Mesendoderm (in vitro differentiated cells): ENCODE measurements at regions not wholly inside any gene's neighbourhood (a gene's known extent, or its start where the extent isn't known, plus 50 kb on each side); places are given as distances from the start of the nearest gene placed in this dataset.

Source experiments
- DNase-seq: peaks from one replicate; pipeline ENCODE4 v3.0.0; 2013
- H2AK5ac ChIP-seq: 2 replicates; pipeline ENCODE4 v1.6.1; 2013; ENCODE audit warnings: low read length, inconsistent platforms
- H2BK120ac ChIP-seq: 2 replicates; pipeline ENCODE4 v1.6.1; 2013; ENCODE audit warnings: low read depth, mild to moderate bottlenecking, low read length, moderate library complexity, mixed read lengths
- H2BK15ac ChIP-seq: replicated peaks from 2 replicates; pipeline ENCODE4 v1.6.1; 2013; ENCODE audit warnings: low read depth, mild to moderate bottlenecking, moderate library complexity
- H2BK5ac ChIP-seq: 2 replicates; pipeline ENCODE4 v1.6.1; 2013; ENCODE audit warnings: low read length, inconsistent platforms
- H3K18ac ChIP-seq: 2 replicates; pipeline ENCODE4 v1.6.1; 2013; ENCODE audit warnings: mild to moderate bottlenecking, low read length, mixed read lengths
- H3K23ac ChIP-seq: one replicate; pipeline ENCODE4 v1.6.1; 2013; ENCODE audit warnings: low read length
- H3K27ac ChIP-seq: 2 replicates; pipeline ENCODE4 v1.5.1; 2013; ENCODE audit warnings: low read depth, mild to moderate bottlenecking, inconsistent platforms, low read length, moderate library complexity
- H3K27me3 ChIP-seq: 2 replicates; pipeline ENCODE4 v1.6.1; 2013; ENCODE audit warnings: low read length, control low read depth, mild to moderate bottlenecking, inconsistent platforms; ENCODE audit not compliant: insufficient read depth, poor library complexity
- H3K36me3 ChIP-seq: 2 replicates; pipeline ENCODE4 v1.6.1; 2013; ENCODE audit warnings: low read length, inconsistent platforms; ENCODE audit not compliant: control insufficient read depth, insufficient read depth
- H3K4ac ChIP-seq: one replicate; pipeline ENCODE4 v1.6.1; 2013; ENCODE audit warnings: low read depth, mild to moderate bottlenecking, low read length, moderate library complexity
- H3K4me1 ChIP-seq: 2 replicates; pipeline ENCODE4 v1.6.1; 2013; ENCODE audit warnings: low read depth, low read length, inconsistent platforms; ENCODE audit not compliant: control insufficient read depth
- H3K4me2 ChIP-seq: 2 replicates; pipeline ENCODE4 v1.6.1; 2013; ENCODE audit warnings: low read length
- H3K4me3 ChIP-seq: 2 replicates; pipeline ENCODE4 v1.5.1; 2013; ENCODE audit warnings: mild to moderate bottlenecking, low read length
- H3K56ac ChIP-seq: one replicate; pipeline ENCODE4 v1.6.1; 2013; ENCODE audit warnings: low read length
- H3K79me1 ChIP-seq: 2 replicates; pipeline ENCODE4 v1.6.1; 2013; ENCODE audit warnings: low read length, inconsistent platforms
- H3K79me2 ChIP-seq: 2 replicates; pipeline ENCODE4 v1.6.1; 2013; ENCODE audit warnings: mild to moderate bottlenecking, low read length; ENCODE audit not compliant: control insufficient read depth, insufficient read depth
- H3K9ac ChIP-seq: 2 replicates; pipeline ENCODE4 v1.6.1; 2013; ENCODE audit warnings: low read length, inconsistent platforms
- H4K5ac ChIP-seq: one replicate; pipeline ENCODE4 v1.6.1; 2013; ENCODE audit warnings: low read length
- H4K8ac ChIP-seq: one replicate; pipeline ENCODE4 v1.6.1; 2013; ENCODE audit warnings: low read depth, mild to moderate bottlenecking, control low read depth, low read length, moderate library complexity
- WGBS: extraction: QIAGEN DNeasy Blood & Tissue Kit; methylation state at CpG from one replicate; pipeline ENCODE4 v1.1.7; 2013; ENCODE audit warnings: low lambda C conversion rate, missing lambda C conversion rate; ENCODE audit not compliant: insufficient coverage; ENCODE audit errors: extremely low coverage; 5-methylcytosine and 5-hydroxymethylcytosine counted together

DNA sequence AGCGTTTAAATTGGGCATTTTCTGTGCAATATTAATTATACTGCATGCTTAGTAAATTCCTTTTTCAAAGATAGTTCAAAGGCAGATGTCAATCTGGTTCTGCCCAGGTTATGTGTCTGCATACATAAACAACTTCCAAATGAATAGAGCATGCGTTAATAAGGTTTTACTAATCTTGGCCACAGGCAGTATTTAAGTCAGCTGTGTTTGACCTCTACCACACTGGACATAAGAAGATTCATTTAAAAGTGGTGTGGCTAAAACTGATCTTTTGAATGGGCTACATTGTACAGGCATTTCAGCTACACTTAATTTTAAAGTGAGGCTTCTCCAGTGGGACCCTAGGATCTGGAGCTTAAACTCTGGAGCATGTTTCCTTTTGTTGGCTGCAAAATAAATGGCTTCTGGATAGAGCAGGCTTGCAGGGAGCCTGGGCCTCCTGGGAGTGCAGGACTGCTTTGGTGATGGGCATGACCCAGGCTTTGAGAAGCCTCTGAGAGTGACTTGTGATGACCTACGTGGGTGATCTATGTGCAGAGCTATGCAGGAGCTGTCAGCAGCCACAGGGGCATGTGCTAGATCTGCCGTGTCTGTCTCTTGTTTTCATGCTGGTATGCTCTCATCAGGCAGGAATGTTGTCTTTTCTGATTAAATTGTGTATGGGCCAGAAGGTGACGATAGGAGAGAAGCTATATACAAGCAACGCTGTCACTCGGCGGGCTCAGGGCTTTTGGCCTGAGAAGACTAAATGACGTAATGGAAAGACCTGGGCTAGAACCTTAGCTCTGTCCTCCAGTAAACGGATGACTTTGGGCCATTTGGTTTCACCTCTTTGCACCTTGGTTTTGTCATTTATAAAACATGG, 331.2 kb downstream of the QKI start:
- peak; percentile 98 for DNase-seq
- H3K23ac ChIP-seq: no peak overlapping the region
- no peaks in the 10 kb centered on the region for H3K79me1 ChIP-seq
- H3K4me2 ChIP-seq: no peak overlapping the region
- H3K36me3 ChIP-seq: no peaks in the 10 kb centered on the region
- no CpG with 5 or more reads among the region's 10 CpGs for WGBS
- no peak overlapping the region for H3K4me3 ChIP-seq
- H2BK5ac ChIP-seq: no peak overlapping the region
- H2BK15ac ChIP-seq: no peak overlapping the region
- no peaks in the 10 kb centered on the region for H3K27me3 ChIP-seq
- no peaks in the 10 kb centered on the region for H3K4me1 ChIP-seq
- H3K79me2 ChIP-seq: no peaks in the 10 kb centered on the region
- no peak overlapping the region for H4K8ac ChIP-seq
- no peak overlapping the region for H3K9ac ChIP-seq
- no peak overlapping the region for H3K56ac ChIP-seq
- no peak overlapping the region for H2AK5ac ChIP-seq
- no peak overlapping the region for H3K27ac ChIP-seq
- H4K5ac ChIP-seq: no peak overlapping the region
- H2BK120ac ChIP-seq: no peak overlapping the region
- no peak overlapping the region for H3K18ac ChIP-seq
- no peak overlapping the region for H3K4ac ChIP-seq

DNA sequence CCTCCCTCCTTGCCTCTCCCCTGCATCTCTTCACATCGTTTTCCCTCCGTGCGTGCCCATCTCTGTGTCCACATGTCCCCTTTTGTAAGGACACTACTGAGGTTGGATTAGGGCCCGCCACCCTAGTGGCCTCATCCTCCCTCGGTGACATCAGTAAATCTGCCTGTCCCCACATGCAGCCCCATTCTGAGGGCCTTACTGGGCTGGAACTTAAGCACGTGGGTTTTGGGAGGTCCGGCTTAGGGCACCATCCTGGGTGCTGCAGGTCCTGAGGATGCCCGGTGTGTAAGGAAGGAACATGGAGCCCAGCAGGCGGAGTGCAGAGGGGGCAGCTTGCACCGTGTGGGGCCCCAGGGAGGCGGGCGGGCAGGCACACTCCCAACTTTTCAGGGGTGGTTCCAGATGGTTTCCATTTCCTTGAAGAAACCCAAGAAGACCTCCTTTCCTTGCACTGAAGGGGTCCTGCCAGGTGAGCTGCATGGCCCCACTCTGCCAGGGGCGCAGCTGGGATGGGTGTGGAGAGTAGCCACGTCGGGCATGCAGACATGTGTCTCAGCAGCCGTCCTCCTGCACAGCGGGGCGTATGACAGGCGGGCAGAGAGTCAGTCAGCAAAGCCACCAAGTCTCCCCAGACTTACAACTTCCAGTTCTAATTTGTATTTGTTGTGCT, 329.9 kb downstream of the QKI start:
- Histone ChIP-seq H3K27ac (no peak overlapping the region), H2BK5ac (no peak overlapping the region), H3K56ac (no peak overlapping the region), H3K36me3 (no peaks in the 10 kb centered on the region), H4K5ac (no peak overlapping the region), H3K9ac (no peak overlapping the region), H3K79me2 (no peaks in the 10 kb centered on the region), H4K8ac (no peak overlapping the region), H3K27me3 (no peaks in the 10 kb centered on the region), H2BK15ac (no peak overlapping the region), H3K4me1 (no peaks in the 10 kb centered on the region), H3K79me1 (no peaks in the 10 kb centered on the region), H3K4me2 (no peak overlapping the region), H3K4ac (no peak overlapping the region), H3K18ac (no peak overlapping the region), H2BK120ac (no peak overlapping the region), H3K23ac (no peak overlapping the region), H3K4me3 (no peak overlapping the region), H2AK5ac (no peak overlapping the region)
- no peak for DNase-seq
- no CpG with 5 or more reads among the region's 19 CpGs for WGBS

DNA sequence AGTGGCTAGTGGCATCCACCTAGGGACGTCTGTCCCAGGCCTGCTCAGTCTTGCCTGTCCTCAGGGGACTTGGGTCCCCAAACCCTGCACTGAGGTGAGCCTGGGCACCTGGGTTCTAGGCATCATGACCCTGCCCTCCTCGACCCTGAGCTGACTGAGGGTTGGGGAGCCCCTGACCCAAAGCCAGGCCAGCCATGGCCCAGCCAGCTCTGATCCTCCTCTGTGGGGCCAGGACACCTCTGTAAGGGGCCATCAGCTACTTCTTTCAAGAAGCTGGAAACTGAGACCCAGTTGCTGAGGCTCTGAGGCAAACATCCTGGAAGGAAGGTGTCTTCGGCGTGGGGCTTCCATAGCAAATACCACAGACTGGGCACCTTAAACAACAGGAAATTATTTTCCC, 329.3 kb downstream of the QKI start:
- Histone ChIP-seq H2BK5ac (no peak overlapping the region), H3K4me2 (no peak overlapping the region), H3K4me3 (no peak overlapping the region), H3K27me3 (no peaks in the 10 kb centered on the region), H3K23ac (no peak overlapping the region), H4K5ac (no peak overlapping the region), H2AK5ac (no peak overlapping the region), H3K4me1 (no peaks in the 10 kb centered on the region), H3K18ac (no peak overlapping the region), H3K9ac (no peak overlapping the region), H3K56ac (no peak overlapping the region), H3K27ac (no peak overlapping the region), H4K8ac (no peak overlapping the region), H3K79me2 (no peaks in the 10 kb centered on the region), H3K4ac (no peak overlapping the region), H2BK120ac (no peak overlapping the region), H3K79me1 (no peaks in the 10 kb centered on the region), H3K36me3 (no peaks in the 10 kb centered on the region), H2BK15ac (no peak overlapping the region)
- WGBS: no CpG with 5 or more reads among the region's 4 CpGs
- no peak for DNase-seq

- no peaks in the 10 kb centered on the region for H3K4me1 ChIP-seq
- no peak overlapping the region for H2AK5ac ChIP-seq
- no peaks in the 10 kb centered on the region for H3K79me1 ChIP-seq
- H3K56ac ChIP-seq: no peak overlapping the region
- no peak overlapping the region for H3K23ac ChIP-seq
- no CpG with 5 or more reads among the region's 17 CpGs for WGBS
- H3K27ac ChIP-seq: no peak overlapping the region
- no peak overlapping the region for H2BK5ac ChIP-seq
- H3K18ac ChIP-seq: no peak overlapping the region
- H3K79me2 ChIP-seq: no peaks in the 10 kb centered on the region
- H3K4me3 ChIP-seq: no peak overlapping the region
- no peak overlapping the region for H2BK120ac ChIP-seq
- no peak for DNase-seq
- no peak overlapping the region for H4K5ac ChIP-seq
- H3K36me3 ChIP-seq: no peaks in the 10 kb centered on the region
- H3K27me3 ChIP-seq: no peaks in the 10 kb centered on the region
- H3K9ac ChIP-seq: no peak overlapping the region
- no peak overlapping the region for H2BK15ac ChIP-seq
- H3K4ac ChIP-seq: no peak overlapping the region
- no peak overlapping the region for H3K4me2 ChIP-seq
- no peak overlapping the region for H4K8ac ChIP-seq
Observed at GRCh38 chr6:163741743-163742363, 327.3 kb downstream of the QKI start.

DNA sequence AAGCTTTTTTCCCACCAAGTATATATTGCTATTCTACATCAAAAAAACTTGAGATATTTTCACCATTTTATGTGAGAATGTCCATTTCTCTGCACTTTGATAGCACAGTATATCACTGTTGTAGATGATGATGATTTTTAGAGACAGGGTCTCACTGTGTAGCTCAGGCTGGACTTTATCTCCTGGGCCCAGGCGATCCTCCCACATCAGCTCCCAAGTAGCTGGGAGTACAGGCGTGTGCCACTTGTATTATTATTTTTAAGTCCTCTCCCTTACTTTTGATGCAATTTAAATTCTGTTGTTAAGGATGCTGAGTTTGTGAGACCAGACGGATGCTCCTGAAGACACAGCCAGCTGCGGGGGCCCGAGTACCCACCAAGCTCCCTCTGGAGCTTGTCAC, 326.8 kb downstream of the QKI start:
- no peak overlapping the region for H4K8ac ChIP-seq
- no peak overlapping the region for H3K4me3 ChIP-seq
- H3K79me1 ChIP-seq: no peaks in the 10 kb centered on the region
- WGBS: no CpG with 5 or more reads among the region's 5 CpGs
- DNase-seq: no peak
- H3K4me2 ChIP-seq: no peak overlapping the region
- no peak overlapping the region for H2BK5ac ChIP-seq
- H3K79me2 ChIP-seq: no peaks in the 10 kb centered on the region
- H3K4me1 ChIP-seq: no peaks in the 10 kb centered on the region
- no peak overlapping the region for H4K5ac ChIP-seq
- H3K9ac ChIP-seq: no peak overlapping the region
- no peaks in the 10 kb centered on the region for H3K27me3 ChIP-seq
- H3K36me3 ChIP-seq: no peaks in the 10 kb centered on the region
- H3K23ac ChIP-seq: no peak overlapping the region
- H3K18ac ChIP-seq: no peak overlapping the region
- H3K4ac ChIP-seq: no peak overlapping the region
- H3K56ac ChIP-seq: no peak overlapping the region
- no peak overlapping the region for H2BK120ac ChIP-seq
- H2BK15ac ChIP-seq: no peak overlapping the region
- no peak overlapping the region for H3K27ac ChIP-seq
- no peak overlapping the region for H2AK5ac ChIP-seq
